ENCODE measurements at regions not wholly inside any gene's neighbourhood (a gene's known extent, or its start where the extent isn't known, plus 50 kb on each side); places are given as distances from the start of the nearest gene placed in this dataset.

- TF ChIP-seq YY1 (IDR thresholded peaks at IDR 0.05; ENCODE audit: low read depth): no peak
- TF ChIP-seq REST (IDR thresholded peaks at IDR 0.05; ENCODE audit: low read depth, low read length): no peak
- TF ChIP-seq MAX (IDR thresholded peaks at IDR 0.05; ENCODE audit: low read depth): no peak
- TF ChIP-seq CTCF (IDR thresholded peaks at IDR 0.05): no peak
- TF ChIP-seq TEAD4 (IDR thresholded peaks at IDR 0.05; ENCODE audit: borderline replicate concordance, insufficient read depth): no peak
- no peak for TF ChIP-seq TCF12 (IDR thresholded peaks at IDR 0.05)
- TF ChIP-seq IRF3 (IDR thresholded peaks at IDR 0.05; ENCODE audit: low read depth, low read length): no peak
- no peak for TF ChIP-seq EP300 (IDR thresholded peaks at IDR 0.05; ENCODE audit: borderline replicate concordance in 1 of 2, low read depth in 1 of 2, low read length in 1 of 2)
- no peak for TF ChIP-seq GATA2 (CRISPR knock-in tag; IDR thresholded peaks at IDR 0.05)
- TF ChIP-seq EZH2phosphoT487 (IDR thresholded peaks at IDR 0.05; ENCODE audit: borderline replicate concordance, low read depth): no peak
- TF ChIP-seq NRF1 (IDR thresholded peaks at IDR 0.05; ENCODE audit: low read depth, low read length): no peak
- TF ChIP-seq SIN3A (IDR thresholded peaks at IDR 0.05; ENCODE audit: borderline replicate concordance, low read depth, low read length): no peak
- TF ChIP-seq POLR2AphosphoS5 (IDR thresholded peaks at IDR 0.05; ENCODE audit: low read depth, low read length): no peak
- TF ChIP-seq GABPA (IDR thresholded peaks at IDR 0.05; ENCODE audit: low read depth): no peak
Measured at GRCh38 chr15:93152360-93152759, 63.3 kb upstream of the RGMA start.

All from SK-N-SH (cell line).